AML-193 (cell line): ENCODE measurements at regions not wholly inside any gene's neighbourhood (a gene's known extent, or its start where the extent isn't known, plus 50 kb on each side); places are given as distances from the start of the nearest gene placed in this dataset.

Source experiments
- DNase-seq, 2 experiments: peaks; one replicate each; lab custom pipeline; 2025; lab: John Stamatoyannopoulos, UW

- DNase-seq, result no peak
Observed at GRCh38 chr4:11051181-11051580, 366.6 kb upstream of the CLNK start.

- no peak for DNase-seq
Observed at GRCh38 chr4:11050766-11051165, 366.2 kb upstream of the CLNK start.

GRCh38 chr4:11049001-11049400 is 364.4 kb upstream of the CLNK start:
- DNase-seq, result no peak

- DNase-seq, result no peak
Observed at GRCh38 chr4:11042760-11043159, 358.2 kb upstream of the CLNK start.

GRCh38 chr4:11039634-11040131 is 355.1 kb upstream of the CLNK start:
- no peak for DNase-seq

GRCh38 chr4:11038926-11039325 is 354.4 kb upstream of the CLNK start:
- no peak for DNase-seq

GRCh38 chr4:11037637-11038036 is 353.1 kb upstream of the CLNK start:
- DNase-seq, result no peak

GRCh38 chr4:11028334-11028733 is 343.8 kb upstream of the CLNK start:
- no peak for DNase-seq

- no peak for DNase-seq
Observed at GRCh38 chr4:11021333-11021732, 336.8 kb upstream of the CLNK start.

- DNase-seq, result no peak
Observed at GRCh38 chr4:11019451-11020240, 335.1 kb upstream of the CLNK start.

GRCh38 chr4:11014199-11014598 is 329.6 kb upstream of the CLNK start:
- DNase-seq, result no peak

- no peak for DNase-seq
Observed at GRCh38 chr4:11013094-11013664, 328.6 kb upstream of the CLNK start.

GRCh38 chr4:11011249-11011648 is 326.7 kb upstream of the CLNK start:
- DNase-seq, result no peak

- no peak for DNase-seq
Observed at GRCh38 chr4:11010624-11011023, 326.1 kb upstream of the CLNK start.

- DNase-seq, result no peak
Observed at GRCh38 chr4:11009281-11009680, 324.7 kb upstream of the CLNK start.

GRCh38 chr4:11005300-11005699 is 320.7 kb upstream of the CLNK start:
- no peak for DNase-seq

- DNase-seq, result no peak
Observed at GRCh38 chr4:11004818-11005217, 320.2 kb upstream of the CLNK start.

- DNase-seq, result no peak
Observed at GRCh38 chr4:11002961-11003360, 318.4 kb upstream of the CLNK start.

- DNase-seq, result no peak
Observed at GRCh38 chr4:10998846-10999245, 314.3 kb upstream of the CLNK start.

GRCh38 chr4:10984815-10985214 is 300.2 kb upstream of the CLNK start:
- DNase-seq, result no peak

GRCh38 chr4:10983885-10984640 is 299.5 kb upstream of the CLNK start:
- DNase-seq, result no peak

- no peak for DNase-seq
Observed at GRCh38 chr4:10983268-10983667, 298.7 kb upstream of the CLNK start.

- no peak for DNase-seq
Observed at GRCh38 chr4:10982305-10982704, 297.7 kb upstream of the CLNK start.
